ENCODE measurements at regions not wholly inside any gene's neighbourhood (a gene's known extent, or its start where the extent isn't known, plus 50 kb on each side); places are given as distances from the start of the nearest gene placed in this dataset.

DNA sequence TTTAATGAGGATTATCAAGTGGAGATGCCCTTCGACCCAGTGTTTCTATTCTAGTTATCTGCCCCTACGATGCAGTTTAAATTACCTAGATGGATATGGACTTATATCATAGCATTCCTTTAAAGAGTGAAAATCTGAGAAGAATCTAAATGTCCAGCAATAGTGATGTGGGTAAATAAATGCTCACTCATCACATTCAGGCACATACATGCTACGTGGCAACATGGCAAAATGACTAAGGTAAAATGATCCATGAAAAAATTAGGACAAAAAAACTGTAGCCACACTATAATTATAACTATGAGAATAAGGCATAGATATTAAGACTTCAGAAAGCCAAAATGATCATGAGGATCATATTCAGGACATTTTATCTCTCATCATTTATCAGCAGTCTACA, 82.4 kb upstream of the PDE1C start:
- DNase-seq = no peak
- ATAC-seq = no peak
- intact Hi-C loops (cut with micrococcal nuclease) = no loop called here
- TF ChIP-seq, protein P1, sequence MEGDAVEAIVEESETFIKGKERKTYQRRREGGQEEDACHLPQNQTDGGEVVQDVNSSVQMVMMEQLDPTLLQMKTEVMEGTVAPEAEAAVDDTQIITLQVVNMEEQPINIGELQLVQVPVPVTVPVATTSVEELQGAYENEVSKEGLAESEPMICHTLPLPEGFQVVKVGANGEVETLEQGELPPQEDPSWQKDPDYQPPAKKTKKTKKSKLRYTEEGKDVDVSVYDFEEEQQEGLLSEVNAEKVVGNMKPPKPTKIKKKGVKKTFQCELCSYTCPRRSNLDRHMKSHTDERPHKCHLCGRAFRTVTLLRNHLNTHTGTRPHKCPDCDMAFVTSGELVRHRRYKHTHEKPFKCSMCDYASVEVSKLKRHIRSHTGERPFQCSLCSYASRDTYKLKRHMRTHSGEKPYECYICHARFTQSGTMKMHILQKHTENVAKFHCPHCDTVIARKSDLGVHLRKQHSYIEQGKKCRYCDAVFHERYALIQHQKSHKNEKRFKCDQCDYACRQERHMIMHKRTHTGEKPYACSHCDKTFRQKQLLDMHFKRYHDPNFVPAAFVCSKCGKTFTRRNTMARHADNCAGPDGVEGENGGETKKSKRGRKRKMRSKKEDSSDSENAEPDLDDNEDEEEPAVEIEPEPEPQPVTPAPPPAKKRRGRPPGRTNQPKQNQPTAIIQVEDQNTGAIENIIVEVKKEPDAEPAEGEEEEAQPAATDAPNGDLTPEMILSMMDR (IDR thresholded peaks at IDR 0.05) = no peak
- POLR2A ChIA-PET = no interaction called here
- Mint-ChIP-seq H3K9me3 (no peaks in the 10 kb centered on the region), H3K4me3 (no peak overlapping the region), H3K27me3 (no peaks in the 10 kb centered on the region), H3K27ac (no peak overlapping the region), H3K4me1 (ENCODE audit: low read depth) (no peaks in the 10 kb centered on the region), H3K36me3 (ENCODE audit: low read depth) (no peaks in the 10 kb centered on the region)
- CTCF ChIA-PET = no interaction called here

DNA sequence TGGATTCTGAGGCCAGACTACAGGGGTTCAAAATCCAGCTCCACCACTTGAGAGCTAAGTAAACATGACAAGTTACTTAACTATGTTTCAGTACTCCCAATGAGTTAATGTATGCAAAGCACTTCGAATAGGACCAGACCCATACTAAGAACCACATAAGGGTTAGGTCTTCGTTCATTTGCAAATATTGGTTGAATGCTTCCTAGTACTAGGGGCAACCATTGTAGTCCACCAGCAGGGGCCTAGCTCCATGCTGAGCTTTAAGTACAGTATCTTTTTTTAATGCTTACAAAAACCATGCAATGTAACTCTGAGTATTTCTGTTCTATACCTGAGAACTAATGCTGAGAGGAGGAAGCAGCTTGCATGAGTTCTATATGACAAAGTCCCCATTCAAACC, 80.4 kb upstream of the PDE1C start:
- Mint-ChIP-seq H3K36me3 (ENCODE audit: low read depth) (no peaks in the 10 kb centered on the region), H3K27ac (no peak overlapping the region), H3K9me3 (no peaks in the 10 kb centered on the region), H3K4me1 (ENCODE audit: low read depth) (no peaks in the 10 kb centered on the region), H3K27me3 (no peaks in the 10 kb centered on the region), H3K4me3 (no peak overlapping the region)
- no peak for ATAC-seq
- intact Hi-C loops (cut with micrococcal nuclease) = no loop called here
- DNase-seq = no peak
- TF ChIP-seq, protein P1 (IDR thresholded peaks at IDR 0.05) = no peak
- ChIA-PET CTCF (no interaction called here), POLR2A (no interaction called here)

DNA sequence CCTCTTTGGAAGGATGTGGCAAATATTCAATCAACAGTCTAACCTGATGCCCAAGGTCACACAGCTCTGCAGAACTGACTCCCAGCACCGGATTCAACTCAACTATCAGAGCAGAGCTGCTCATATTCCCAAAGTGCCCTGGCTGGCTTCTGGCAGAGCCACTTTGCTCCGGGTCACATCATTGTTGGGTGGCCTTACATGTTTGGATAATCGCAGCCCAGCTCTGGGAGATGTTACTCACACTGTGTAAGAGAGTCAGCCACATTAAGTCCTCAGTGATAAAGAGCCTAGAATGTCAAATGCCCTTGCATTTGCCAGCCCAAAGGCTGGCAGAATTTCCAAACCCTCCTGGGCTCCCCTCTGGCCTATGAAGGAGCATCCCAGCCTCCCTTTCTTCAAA, 79.8 kb upstream of the PDE1C start:
- ChIA-PET CTCF (no interaction called here), POLR2A (no interaction called here)
- no peak for ATAC-seq
- TF ChIP-seq, protein P1 (IDR thresholded peaks at IDR 0.05) = no peak
- intact Hi-C loops (cut with micrococcal nuclease) = no loop called here
- Mint-ChIP-seq H3K9me3 (no peaks in the 10 kb centered on the region), H3K4me1 (ENCODE audit: low read depth) (no peaks in the 10 kb centered on the region), H3K27ac (no peak overlapping the region), H3K36me3 (ENCODE audit: low read depth) (no peaks in the 10 kb centered on the region), H3K4me3 (no peak overlapping the region), H3K27me3 (no peaks in the 10 kb centered on the region)
- no peak for DNase-seq

DNA sequence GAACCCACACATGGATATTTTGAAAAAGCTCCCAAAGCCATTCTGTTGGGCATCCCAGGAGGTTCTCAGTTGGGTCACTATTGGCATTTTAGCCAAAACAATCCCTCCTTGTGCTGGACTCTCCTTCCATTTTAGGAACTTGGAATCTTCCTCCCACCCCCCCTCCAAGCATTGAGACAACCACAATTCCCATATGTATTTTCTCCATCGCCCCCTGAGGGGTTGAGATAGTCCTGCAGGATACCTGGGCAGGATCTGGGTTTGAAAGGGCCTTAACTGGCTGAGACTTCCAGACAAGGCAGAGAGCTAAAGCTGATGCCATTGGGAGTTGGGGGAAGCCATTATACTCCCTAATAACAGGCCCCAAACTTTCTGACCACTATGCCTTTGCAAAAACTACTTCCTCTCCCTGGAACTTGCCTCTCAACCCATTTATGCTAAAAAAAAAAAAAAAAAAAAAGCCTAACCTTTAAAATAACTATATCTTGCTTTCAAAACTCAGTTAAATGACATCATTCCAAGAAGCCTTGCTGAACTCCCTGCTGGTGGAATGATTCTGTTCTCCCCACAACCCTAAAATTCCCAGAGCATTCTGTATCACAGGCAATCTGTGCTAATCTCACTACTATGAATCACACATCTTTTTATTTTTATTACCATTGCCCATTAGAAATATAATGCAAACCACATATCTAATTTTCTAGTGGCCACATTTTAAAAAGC, 77.5 kb upstream of the PDE1C start:
- Mint-ChIP-seq H3K36me3 (ENCODE audit: low read depth) (no peaks in the 10 kb centered on the region), H3K4me3 (no peak overlapping the region), H3K4me1 (ENCODE audit: low read depth) (no peaks in the 10 kb centered on the region), H3K27me3 (no peaks in the 10 kb centered on the region), H3K27ac (no peak overlapping the region), H3K9me3 (no peaks in the 10 kb centered on the region)
- TF ChIP-seq, protein P1 (IDR thresholded peaks at IDR 0.05) = no peak
- ATAC-seq (no peak), DNase-seq (no peak)
- intact Hi-C loops (cut with micrococcal nuclease) = no loop called here
- ChIA-PET POLR2A (no interaction called here), CTCF (no interaction called here)

DNA sequence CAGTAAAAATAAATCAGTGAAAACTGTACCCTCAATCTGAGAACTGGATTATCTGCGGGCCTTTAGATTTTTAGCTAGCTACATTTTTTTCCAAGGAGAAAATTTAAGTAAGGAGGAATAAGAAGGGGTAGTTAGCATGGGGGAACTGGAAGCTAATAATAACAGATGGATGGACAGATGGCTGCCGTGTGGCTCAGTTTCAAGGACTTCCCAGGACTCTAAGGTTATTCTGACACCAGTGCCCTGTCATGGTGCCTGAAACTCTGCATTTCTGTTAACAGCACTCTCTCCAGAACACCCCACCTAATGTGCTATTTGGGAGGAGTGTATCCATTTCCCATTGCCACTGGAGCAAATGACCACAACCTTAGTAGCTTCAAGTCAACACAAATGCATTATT, 75.7 kb upstream of the PDE1C start:
- TF ChIP-seq, protein P1 (IDR thresholded peaks at IDR 0.05) = no peak
- H3K27me3 Mint-ChIP-seq = no peaks in the 10 kb centered on the region
- H3K27ac Mint-ChIP-seq = no peak overlapping the region
- ChIA-PET POLR2A (no interaction called here), CTCF (no interaction called here)
- H3K4me1 Mint-ChIP-seq (ENCODE audit: low read depth) = no peaks in the 10 kb centered on the region
- no peak for DNase-seq
- no peak for ATAC-seq
- no peaks in the 10 kb centered on the region for H3K36me3 Mint-ChIP-seq (ENCODE audit: low read depth)
- intact Hi-C loops (cut with micrococcal nuclease) = no loop called here
- no peaks in the 10 kb centered on the region for H3K9me3 Mint-ChIP-seq
- no peak overlapping the region for H3K4me3 Mint-ChIP-seq

Measured in activated CD8-positive, alpha-beta T cell treated with anti-CD3 and anti-CD28 coated beads for 36 hours (primary cell).